ENCODE measurements at regions not wholly inside any gene's neighbourhood (a gene's known extent, or its start where the extent isn't known, plus 50 kb on each side); places are given as distances from the start of the nearest gene placed in this dataset.

DNA sequence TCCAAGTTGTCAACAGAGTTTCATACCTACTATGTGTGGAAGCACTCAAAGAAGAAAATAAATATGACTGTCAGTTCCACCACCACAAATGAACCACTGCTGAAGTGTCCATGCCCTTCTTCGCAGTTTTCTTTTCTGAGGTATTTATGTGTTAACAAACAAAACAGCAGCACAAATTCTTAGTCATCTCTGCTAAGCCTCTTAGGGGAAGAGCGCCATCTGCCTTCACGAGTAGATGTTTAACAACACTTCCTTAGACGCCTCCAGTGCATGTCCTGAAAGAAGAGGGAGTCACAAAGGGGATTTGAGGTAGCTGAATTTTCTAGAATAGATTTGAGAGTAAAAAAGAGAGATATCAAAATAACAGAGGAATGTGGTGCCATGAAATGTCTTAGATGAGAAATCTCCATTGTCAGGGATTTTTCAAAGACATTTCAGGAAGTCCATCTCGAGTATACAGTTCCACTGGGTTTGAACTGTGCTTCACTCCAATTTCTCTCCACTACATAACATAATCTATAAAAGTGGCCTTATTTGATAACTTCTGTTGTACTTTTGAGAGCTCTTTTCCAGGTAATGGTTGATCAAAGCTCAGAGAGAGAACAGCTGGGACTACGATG is 775.3 kb upstream of the POM121L12 start:
- no peaks in the 10 kb centered on the region for H3K27me3 ChIP-seq (ENCODE audit: low read depth, low read length)
- H3K9me3 ChIP-seq (ENCODE audit: control insufficient read depth in 1 of 2, low read length in 2 of 2), result no peaks in the 10 kb centered on the region
- H3K4me1 ChIP-seq (ENCODE audit: control insufficient read depth in 1 of 2, insufficient read depth in 2 of 2, low read length in 2 of 2), result no peaks in the 10 kb centered on the region
- H3K36me3 ChIP-seq (ENCODE audit: control insufficient read depth in 1 of 2, insufficient read depth in 2 of 2, low read length in 2 of 2), result no peaks in the 10 kb centered on the region
- no peak overlapping the region for H3K4me3 ChIP-seq (ENCODE audit: low read depth in 1 of 2, low read length in 2 of 2)
- H3K27ac ChIP-seq (ENCODE audit: low read length), result no peak overlapping the region

DNA sequence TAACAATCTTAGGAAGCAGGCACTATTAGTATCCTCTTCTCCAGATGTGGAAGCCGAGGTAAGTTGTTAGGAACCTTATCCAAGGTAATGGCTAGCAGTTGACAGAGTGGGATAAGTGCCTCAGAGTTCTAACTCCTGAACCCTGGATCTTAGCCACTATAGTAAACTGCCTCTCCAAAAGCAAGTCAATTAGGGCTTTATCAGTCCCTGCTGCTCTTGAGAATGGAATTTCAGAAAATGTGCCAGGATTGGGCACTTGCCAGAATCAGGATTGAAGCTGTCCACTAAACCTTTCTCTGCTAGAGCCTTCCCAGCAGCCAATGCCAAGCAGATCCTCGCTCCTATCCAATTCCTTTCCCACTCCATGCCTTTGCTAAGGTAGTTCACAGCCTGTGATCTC is 777.5 kb upstream of the POM121L12 start:
- Histone ChIP-seq H3K4me1 (ENCODE audit: control insufficient read depth in 1 of 2, insufficient read depth in 2 of 2, low read length in 2 of 2) (no peaks in the 10 kb centered on the region), H3K9me3 (ENCODE audit: control insufficient read depth in 1 of 2, low read length in 2 of 2) (no peaks in the 10 kb centered on the region), H3K27ac (ENCODE audit: low read length) (no peak overlapping the region)

DNA sequence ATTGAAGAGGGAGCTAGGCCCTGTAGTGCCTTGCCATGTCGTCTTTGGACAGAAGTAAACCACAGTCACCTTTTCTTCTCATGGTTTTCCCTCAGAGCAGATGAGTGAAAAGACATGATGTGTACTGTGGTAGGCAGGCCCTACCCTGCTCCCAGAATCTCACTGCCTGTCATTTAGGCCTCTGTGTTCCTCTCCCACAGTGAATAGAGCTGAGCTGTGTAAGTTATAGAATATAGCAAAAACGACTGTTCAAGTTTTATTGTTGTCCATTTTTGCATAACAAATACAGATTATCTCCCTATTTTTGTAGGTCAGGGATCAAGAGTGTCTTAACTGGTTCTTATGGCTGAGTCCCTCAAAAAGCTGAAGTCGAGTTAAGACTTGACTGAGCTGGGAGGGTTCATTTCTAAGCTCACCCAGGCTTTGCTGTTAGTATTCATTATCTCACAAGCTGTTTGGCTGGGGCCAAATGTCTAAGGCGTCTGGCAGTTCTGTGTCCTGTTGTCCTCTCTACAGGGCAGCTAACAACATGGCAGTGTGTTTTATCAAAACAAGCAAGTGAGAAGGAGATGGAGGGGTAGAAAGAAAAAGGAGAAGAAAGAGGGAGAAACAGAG is 780.9 kb upstream of the POM121L12 start:
- Histone ChIP-seq H3K27ac (ENCODE audit: low read length) (no peak overlapping the region), H3K36me3 (ENCODE audit: control insufficient read depth in 1 of 2, insufficient read depth in 2 of 2, low read length in 2 of 2) (no peaks in the 10 kb centered on the region), H3K27me3 (ENCODE audit: low read depth, low read length) (no peaks in the 10 kb centered on the region), H3K4me1 (ENCODE audit: control insufficient read depth in 1 of 2, insufficient read depth in 2 of 2, low read length in 2 of 2) (no peaks in the 10 kb centered on the region), H3K4me3 (ENCODE audit: low read depth in 1 of 2, low read length in 2 of 2) (no peak overlapping the region), H3K9me3 (ENCODE audit: control insufficient read depth in 1 of 2, low read length in 2 of 2) (no peaks in the 10 kb centered on the region)

More for the DNA sequence above, 777.5 kb upstream of the POM121L12 start:
- H3K36me3 ChIP-seq (ENCODE audit: control insufficient read depth in 1 of 2, insufficient read depth in 2 of 2, low read length in 2 of 2), result no peaks in the 10 kb centered on the region
- no peak overlapping the region for H3K4me3 ChIP-seq (ENCODE audit: low read depth in 1 of 2, low read length in 2 of 2)
- H3K27me3 ChIP-seq (ENCODE audit: low read depth, low read length), result no peaks in the 10 kb centered on the region

DNA sequence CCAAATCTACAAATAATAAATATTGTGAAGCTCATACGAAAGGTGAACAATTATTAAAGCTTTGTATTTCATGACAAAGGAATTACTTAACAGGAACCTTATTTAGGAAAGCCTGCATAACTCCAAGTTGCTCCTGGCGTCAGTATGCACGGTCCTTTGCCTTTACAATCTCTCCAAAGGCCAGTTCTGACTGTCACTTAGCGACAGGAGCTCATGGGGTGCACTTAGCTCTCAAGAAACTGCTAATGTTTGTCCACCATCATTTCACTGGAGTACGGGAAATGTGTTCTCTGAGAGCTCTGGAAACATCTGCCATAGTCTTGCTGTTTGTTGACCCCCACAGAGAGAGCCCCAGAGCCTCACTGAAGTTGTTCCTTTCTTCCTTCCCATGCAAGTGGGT is 781.5 kb upstream of the POM121L12 start:
- H3K27me3 ChIP-seq (ENCODE audit: low read depth, low read length), result no peaks in the 10 kb centered on the region
- H3K36me3 ChIP-seq (ENCODE audit: control insufficient read depth in 1 of 2, insufficient read depth in 2 of 2, low read length in 2 of 2), result no peaks in the 10 kb centered on the region
- no peaks in the 10 kb centered on the region for H3K9me3 ChIP-seq (ENCODE audit: control insufficient read depth in 1 of 2, low read length in 2 of 2)
- no peaks in the 10 kb centered on the region for H3K4me1 ChIP-seq (ENCODE audit: control insufficient read depth in 1 of 2, insufficient read depth in 2 of 2, low read length in 2 of 2)
- no peak overlapping the region for H3K4me3 ChIP-seq (ENCODE audit: low read depth in 1 of 2, low read length in 2 of 2)
- no peak overlapping the region for H3K27ac ChIP-seq (ENCODE audit: low read length)

DNA sequence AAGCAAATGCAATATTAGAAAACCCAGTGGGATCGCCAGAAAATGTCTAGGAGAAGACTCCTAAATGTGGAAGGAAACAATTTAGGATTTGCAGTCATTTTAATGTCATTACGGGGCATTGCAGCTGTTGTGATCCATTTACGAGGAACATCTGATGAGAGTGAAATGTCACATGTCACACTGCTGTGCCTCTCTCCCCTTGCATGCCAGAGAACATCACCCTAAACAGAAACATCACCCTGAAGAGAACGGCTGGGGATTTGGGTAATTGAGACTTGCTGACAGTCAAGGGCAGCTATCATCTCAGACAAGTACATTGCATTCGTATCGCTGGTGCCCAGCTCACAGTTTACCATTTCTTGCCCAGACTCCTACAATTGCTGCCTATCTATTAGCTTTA is 785.7 kb upstream of the POM121L12 start:
- no peak overlapping the region for H3K27ac ChIP-seq (ENCODE audit: low read length)
- no peaks in the 10 kb centered on the region for H3K9me3 ChIP-seq (ENCODE audit: control insufficient read depth in 1 of 2, low read length in 2 of 2)
- no peaks in the 10 kb centered on the region for H3K36me3 ChIP-seq (ENCODE audit: control insufficient read depth in 1 of 2, insufficient read depth in 2 of 2, low read length in 2 of 2)
- H3K27me3 ChIP-seq (ENCODE audit: low read depth, low read length), result no peaks in the 10 kb centered on the region
- no peak overlapping the region for H3K4me3 ChIP-seq (ENCODE audit: low read depth in 1 of 2, low read length in 2 of 2)
- H3K4me1 ChIP-seq (ENCODE audit: control insufficient read depth in 1 of 2, insufficient read depth in 2 of 2, low read length in 2 of 2), result no peaks in the 10 kb centered on the region

DNA sequence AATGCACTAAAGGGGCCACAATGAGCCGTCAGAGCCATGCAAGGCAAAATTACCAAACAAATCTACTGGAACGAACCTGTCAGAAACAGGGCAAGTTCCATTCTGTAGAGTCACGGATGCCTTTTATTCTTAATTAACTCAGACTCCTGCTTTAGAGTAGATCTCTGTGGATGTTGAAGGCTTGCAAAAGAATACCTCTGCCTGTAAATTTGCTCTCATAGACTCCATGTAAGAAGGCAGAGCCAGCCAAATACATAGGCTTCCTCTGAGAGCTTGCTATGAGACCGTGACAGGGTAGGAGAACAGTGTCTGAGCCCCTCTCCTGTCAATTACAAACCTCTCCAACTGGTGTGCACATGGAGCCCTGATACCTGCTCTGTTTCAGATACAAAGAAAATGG is 787.9 kb upstream of the POM121L12 start:
- no peaks in the 10 kb centered on the region for H3K4me1 ChIP-seq (ENCODE audit: control insufficient read depth in 1 of 2, insufficient read depth in 2 of 2, low read length in 2 of 2)
- H3K27me3 ChIP-seq (ENCODE audit: low read depth, low read length), result no peaks in the 10 kb centered on the region
- no peak overlapping the region for H3K27ac ChIP-seq (ENCODE audit: low read length)
- no peaks in the 10 kb centered on the region for H3K9me3 ChIP-seq (ENCODE audit: control insufficient read depth in 1 of 2, low read length in 2 of 2)
- H3K4me3 ChIP-seq (ENCODE audit: low read depth in 1 of 2, low read length in 2 of 2), result no peak overlapping the region
- no peaks in the 10 kb centered on the region for H3K36me3 ChIP-seq (ENCODE audit: control insufficient read depth in 1 of 2, insufficient read depth in 2 of 2, low read length in 2 of 2)

DNA sequence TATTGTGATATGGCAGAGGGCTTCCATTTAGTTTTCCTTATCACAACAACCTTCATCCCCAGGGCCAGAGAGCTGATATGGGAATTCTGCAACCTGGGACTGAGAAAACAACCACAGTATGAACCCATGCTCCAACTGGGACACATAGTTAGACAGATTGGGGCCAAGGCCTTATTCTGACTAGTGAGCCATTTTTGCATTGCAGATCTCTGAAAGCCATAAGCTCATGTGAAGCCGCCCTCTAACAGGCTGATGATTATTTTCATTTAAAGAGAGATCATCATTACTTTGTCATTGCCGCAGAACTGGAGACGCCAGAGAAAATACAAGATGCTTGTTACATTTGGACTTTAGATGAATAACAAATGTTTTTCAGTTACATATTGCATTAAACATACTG is 791.7 kb upstream of the POM121L12 start:
- Histone ChIP-seq H3K27me3 (ENCODE audit: low read depth, low read length) (no peaks in the 10 kb centered on the region), H3K4me1 (ENCODE audit: control insufficient read depth in 1 of 2, insufficient read depth in 2 of 2, low read length in 2 of 2) (no peaks in the 10 kb centered on the region), H3K9me3 (ENCODE audit: control insufficient read depth in 1 of 2, low read length in 2 of 2) (no peaks in the 10 kb centered on the region), H3K4me3 (ENCODE audit: low read depth in 1 of 2, low read length in 2 of 2) (no peak overlapping the region), H3K27ac (ENCODE audit: low read length) (no peak overlapping the region), H3K36me3 (ENCODE audit: control insufficient read depth in 1 of 2, insufficient read depth in 2 of 2, low read length in 2 of 2) (no peaks in the 10 kb centered on the region)

DNA sequence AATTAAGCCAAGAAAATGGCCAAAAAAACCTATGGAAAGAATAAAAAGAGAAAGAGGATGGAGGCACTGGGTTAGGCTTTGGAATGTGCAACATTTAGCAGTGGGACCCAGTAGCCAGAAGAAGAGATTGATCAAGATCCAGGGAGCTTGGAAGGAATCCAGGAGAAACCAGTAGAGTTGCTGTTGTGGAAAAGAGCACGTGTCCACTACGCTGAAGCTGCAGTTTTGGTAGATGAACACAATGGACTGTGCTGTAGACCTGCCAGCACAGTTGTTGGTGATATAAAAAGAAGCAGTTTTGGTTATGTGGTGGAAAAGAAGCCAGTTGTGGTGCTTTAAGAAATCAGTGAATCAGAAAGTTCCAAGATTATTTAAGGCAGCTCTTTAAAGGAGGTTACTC is 802.2 kb upstream of the POM121L12 start:
- Histone ChIP-seq H3K27me3 (ENCODE audit: low read depth, low read length) (no peaks in the 10 kb centered on the region), H3K27ac (ENCODE audit: low read length) (no peak overlapping the region), H3K9me3 (ENCODE audit: control insufficient read depth in 1 of 2, low read length in 2 of 2) (peaks cover 0 to 7% of the 10 kb centered on the region in 2 donors), H3K4me3 (ENCODE audit: low read depth in 1 of 2, low read length in 2 of 2) (no peak overlapping the region), H3K4me1 (ENCODE audit: control insufficient read depth in 1 of 2, insufficient read depth in 2 of 2, low read length in 2 of 2) (no peaks in the 10 kb centered on the region), H3K36me3 (ENCODE audit: control insufficient read depth in 1 of 2, insufficient read depth in 2 of 2, low read length in 2 of 2) (no peaks in the 10 kb centered on the region)

DNA sequence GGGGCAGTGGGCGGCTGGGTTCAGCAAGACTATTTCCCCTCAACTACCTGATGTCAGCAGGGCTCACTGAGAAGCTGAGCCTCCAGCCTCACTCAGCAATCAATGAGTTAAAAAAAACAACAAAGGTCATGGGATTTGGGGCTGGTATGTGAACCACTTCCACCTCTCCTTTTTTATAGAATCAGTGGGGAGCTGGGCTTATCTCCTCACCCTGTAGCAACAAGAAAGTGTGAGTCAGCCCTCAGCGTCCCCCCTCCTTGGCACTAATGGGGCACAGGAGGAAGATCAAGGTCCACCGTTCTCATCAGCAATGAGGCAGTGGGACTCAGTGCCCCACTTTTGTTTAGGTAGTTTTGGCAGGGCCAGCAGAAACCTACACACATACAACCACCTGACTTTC is 823.5 kb upstream of the POM121L12 start:
- Histone ChIP-seq H3K4me3 (ENCODE audit: low read depth in 1 of 2, low read length in 2 of 2) (no peak overlapping the region), H3K4me1 (ENCODE audit: control insufficient read depth in 1 of 2, insufficient read depth in 2 of 2, low read length in 2 of 2) (no peaks in the 10 kb centered on the region), H3K9me3 (ENCODE audit: control insufficient read depth in 1 of 2, low read length in 2 of 2) (no peaks in the 10 kb centered on the region), H3K27me3 (ENCODE audit: low read depth, low read length) (no peaks in the 10 kb centered on the region), H3K36me3 (ENCODE audit: control insufficient read depth in 1 of 2, insufficient read depth in 2 of 2, low read length in 2 of 2) (no peaks in the 10 kb centered on the region), H3K27ac (ENCODE audit: low read length) (no peak overlapping the region)

DNA sequence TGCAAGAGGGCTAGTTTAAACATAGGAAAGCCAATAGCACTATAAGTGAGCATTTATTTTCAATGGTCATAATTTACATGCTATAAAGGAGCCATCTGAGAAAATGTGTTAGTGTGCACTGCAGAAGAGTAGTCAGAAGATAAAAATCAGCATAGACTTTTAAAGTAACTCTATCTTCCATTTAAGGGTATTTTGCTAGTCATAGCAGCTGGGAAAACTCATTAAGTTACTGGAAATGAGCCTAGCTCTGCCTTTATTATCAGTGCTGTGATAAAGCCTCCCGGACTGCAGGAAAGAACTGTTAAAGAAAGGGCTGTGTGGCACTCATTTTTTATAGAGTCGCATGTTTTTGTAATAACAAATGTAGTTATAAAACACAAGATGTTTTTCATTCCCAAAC is 825.8 kb upstream of the POM121L12 start:
- Histone ChIP-seq H3K4me1 (ENCODE audit: control insufficient read depth in 1 of 2, insufficient read depth in 2 of 2, low read length in 2 of 2) (no peaks in the 10 kb centered on the region), H3K36me3 (ENCODE audit: control insufficient read depth in 1 of 2, insufficient read depth in 2 of 2, low read length in 2 of 2) (no peaks in the 10 kb centered on the region), H3K27ac (ENCODE audit: low read length) (no peak overlapping the region), H3K27me3 (ENCODE audit: low read depth, low read length) (no peaks in the 10 kb centered on the region), H3K4me3 (ENCODE audit: low read depth in 1 of 2, low read length in 2 of 2) (no peak overlapping the region), H3K9me3 (ENCODE audit: control insufficient read depth in 1 of 2, low read length in 2 of 2) (no peaks in the 10 kb centered on the region)

DNA sequence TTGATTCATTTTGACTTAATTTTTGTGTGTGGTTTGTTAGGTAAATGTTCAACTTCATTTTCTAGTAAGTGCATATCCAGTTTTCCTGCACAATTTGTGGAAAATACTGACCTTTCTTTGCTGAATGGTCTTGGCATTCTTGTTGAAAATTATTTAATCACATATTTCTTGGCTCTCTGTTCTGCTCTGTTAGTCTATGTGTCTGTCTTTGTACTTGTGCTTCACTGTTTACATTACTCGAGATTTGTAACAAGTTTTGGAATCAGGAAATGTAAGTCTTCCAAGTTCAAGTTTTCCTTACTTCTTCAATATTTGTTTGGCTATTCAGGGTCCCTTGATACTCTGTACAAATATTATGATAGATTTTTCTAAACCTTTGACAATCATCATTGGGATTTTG is 838.2 kb upstream of the POM121L12 start:
- Histone ChIP-seq H3K36me3 (ENCODE audit: control insufficient read depth in 1 of 2, insufficient read depth in 2 of 2, low read length in 2 of 2) (no peaks in the 10 kb centered on the region), H3K4me3 (ENCODE audit: low read depth in 1 of 2, low read length in 2 of 2) (no peak overlapping the region), H3K9me3 (ENCODE audit: control insufficient read depth in 1 of 2, low read length in 2 of 2) (no peaks in the 10 kb centered on the region), H3K27ac (ENCODE audit: low read length) (no peak overlapping the region), H3K27me3 (ENCODE audit: low read depth, low read length) (no peaks in the 10 kb centered on the region), H3K4me1 (ENCODE audit: control insufficient read depth in 1 of 2, insufficient read depth in 2 of 2, low read length in 2 of 2) (no peaks in the 10 kb centered on the region)

DNA sequence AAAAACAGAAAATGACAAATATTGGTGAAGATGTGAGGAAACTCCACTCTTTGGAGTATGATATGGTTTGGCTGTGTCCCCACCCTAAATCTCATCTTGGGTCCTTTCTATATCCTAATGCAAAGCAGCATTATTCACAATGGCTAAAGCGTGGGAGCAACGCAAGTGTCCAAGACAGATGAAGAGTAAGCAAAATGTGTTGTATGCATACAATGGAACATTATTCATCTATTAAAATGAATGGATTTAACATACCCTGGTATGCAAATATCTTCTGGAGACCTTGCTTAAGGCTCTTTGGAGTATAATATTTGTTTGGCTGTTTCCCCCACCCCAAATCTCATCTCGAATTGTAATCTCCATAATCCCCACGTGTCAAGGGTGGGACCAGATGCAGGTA is 839.8 kb upstream of the POM121L12 start:
- Histone ChIP-seq H3K9me3 (ENCODE audit: control insufficient read depth in 1 of 2, low read length in 2 of 2) (no peaks in the 10 kb centered on the region), H3K4me3 (ENCODE audit: low read depth in 1 of 2, low read length in 2 of 2) (no peak overlapping the region), H3K27ac (ENCODE audit: low read length) (no peak overlapping the region), H3K4me1 (ENCODE audit: control insufficient read depth in 1 of 2, insufficient read depth in 2 of 2, low read length in 2 of 2) (no peaks in the 10 kb centered on the region), H3K27me3 (ENCODE audit: low read depth, low read length) (no peaks in the 10 kb centered on the region), H3K36me3 (ENCODE audit: control insufficient read depth in 1 of 2, insufficient read depth in 2 of 2, low read length in 2 of 2) (no peaks in the 10 kb centered on the region)

Measured in muscle layer of duodenum (tissue), 2 donors.